Suppressor macrophage treated with lipopolysaccharide for 4 hours (primary cell): ENCODE measurements at regions not wholly inside any gene's neighbourhood (a gene's known extent, or its start where the extent isn't known, plus 50 kb on each side); places are given as distances from the start of the nearest gene placed in this dataset.

ENCODE experiments used
- DNase-seq: peaks from one replicate; pipeline ENCODE4 v3.0.0-alpha.2; 2020

DNA sequence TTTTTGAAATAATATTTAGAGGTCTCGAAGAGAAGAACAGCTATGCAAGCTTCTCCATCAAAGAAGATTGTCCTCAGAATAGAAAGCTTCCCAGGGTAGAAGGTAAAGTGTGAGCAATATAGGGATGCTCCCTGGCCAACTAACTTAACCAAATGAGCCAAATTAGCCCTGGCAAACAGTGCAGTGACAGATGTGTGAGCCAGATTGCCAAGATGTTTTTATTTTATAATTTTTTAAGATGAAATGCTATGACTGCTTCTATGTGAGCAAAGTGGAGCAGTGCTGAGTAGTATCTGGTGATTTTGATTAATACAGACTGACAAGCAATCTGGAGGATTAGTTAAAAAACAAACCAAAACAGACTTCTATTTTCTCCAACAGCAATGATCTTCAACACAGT is 202.1 kb downstream of the NOVA1 start:
- DNase-seq = no peak

DNA sequence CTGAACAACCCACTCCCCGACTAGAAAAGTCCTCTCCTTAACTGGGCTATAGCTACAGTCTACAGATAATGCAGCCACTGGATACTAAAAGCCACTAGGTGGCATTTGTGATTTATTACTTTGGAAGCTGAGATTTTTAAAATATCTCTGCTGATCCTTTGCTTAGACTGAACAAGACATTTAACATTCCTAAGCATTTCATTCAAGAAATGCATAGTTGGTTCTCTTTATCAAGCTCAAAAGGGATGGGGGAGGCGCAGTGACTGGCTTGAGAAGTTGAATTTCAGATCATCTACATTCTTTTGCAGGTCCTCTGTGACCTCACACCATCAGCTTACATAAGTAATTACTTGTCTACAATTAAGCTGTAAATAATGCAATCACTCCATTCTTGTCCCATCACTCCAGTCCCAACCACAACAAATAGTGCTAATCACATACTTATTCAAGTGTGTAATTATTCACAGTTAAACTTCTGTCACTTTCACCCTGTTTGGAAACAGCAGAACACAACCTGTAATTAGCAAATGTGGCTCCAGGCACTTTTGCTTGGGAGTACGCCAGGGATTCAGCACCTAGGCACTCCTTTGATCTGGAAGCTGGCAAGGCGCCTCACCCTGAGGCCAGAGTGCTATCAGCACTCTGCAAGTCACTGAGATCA is 203.6 kb downstream of the NOVA1 start:
- no peak for DNase-seq

DNA sequence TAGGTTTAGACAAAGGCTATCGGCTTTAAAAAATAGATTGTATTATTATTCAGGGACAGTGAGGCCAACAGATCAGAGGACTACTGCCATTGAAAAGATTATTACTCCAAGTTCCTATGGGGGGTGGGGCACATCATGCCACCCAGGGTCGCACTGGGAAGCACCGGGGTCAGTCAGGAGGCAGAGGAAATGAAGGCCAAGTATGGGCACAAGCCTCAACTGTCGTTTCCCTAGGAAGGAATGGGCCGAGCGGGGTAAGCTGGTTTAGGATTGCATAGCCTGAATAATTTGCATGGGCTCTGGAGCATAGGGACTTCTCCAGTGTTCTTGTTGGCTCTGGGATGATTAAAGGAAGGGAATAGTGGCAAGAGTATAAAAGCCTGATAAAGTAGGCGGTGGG is 205.3 kb downstream of the NOVA1 start:
- no peak for DNase-seq

DNA sequence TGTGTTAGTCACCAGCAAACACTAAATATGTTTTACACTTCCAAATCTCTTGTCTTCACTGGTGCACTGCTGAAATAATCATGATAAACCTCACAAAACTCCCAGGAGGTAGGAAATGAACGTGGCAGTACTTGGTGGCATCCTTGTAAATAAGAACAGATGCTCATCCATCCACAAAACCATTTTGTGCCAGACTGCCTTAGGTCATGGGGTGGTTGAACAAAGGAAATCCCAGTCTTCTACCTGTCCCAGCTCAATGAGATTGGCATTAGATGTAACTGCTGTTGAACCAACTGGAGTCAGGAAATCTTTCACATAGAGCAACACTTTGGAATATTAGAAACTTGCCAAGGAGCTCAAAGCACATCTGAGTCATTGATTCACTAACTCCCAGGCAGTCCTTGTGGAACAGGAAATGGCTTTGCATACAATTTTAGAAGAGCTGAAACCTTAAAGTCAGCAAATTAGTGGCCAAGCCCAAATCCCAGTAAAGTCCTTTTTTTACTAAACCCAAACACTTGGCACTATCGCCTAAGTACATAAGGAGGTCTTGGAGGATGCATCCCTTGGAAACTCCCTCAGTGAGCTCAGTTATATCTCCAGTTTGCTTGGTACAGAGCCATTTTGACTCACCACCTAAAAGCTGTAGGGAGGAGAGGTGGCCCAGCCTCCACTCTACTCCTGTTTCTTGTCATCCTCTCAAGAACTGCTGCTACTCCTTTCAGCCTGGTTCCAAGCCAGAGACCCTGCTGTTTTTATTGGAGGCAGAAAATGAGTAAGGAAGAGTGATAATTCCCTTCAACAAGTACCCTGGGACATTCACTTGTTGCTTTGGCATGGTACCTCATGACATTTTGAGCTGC is 208.0 kb downstream of the NOVA1 start:
- no peak for DNase-seq

DNA sequence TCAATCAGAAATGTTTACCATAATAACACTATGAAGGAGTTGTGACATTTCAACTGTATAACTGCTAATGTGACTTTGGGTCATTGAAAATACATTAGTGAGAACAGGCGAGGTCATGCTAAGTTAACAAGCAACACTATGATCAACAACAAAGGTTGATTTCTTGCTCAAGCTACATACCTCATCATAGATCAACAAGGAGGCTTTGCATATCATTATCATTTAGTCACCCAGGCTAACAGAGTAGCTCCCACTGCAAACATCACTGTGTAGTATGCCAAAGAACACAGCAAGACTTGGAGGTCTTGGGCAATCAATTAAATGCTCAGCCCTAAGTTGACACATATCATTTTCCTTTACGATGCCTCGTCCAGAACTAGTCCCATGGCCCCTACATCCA is 212.5 kb downstream of the NOVA1 start:
- DNase-seq = no peak

DNA sequence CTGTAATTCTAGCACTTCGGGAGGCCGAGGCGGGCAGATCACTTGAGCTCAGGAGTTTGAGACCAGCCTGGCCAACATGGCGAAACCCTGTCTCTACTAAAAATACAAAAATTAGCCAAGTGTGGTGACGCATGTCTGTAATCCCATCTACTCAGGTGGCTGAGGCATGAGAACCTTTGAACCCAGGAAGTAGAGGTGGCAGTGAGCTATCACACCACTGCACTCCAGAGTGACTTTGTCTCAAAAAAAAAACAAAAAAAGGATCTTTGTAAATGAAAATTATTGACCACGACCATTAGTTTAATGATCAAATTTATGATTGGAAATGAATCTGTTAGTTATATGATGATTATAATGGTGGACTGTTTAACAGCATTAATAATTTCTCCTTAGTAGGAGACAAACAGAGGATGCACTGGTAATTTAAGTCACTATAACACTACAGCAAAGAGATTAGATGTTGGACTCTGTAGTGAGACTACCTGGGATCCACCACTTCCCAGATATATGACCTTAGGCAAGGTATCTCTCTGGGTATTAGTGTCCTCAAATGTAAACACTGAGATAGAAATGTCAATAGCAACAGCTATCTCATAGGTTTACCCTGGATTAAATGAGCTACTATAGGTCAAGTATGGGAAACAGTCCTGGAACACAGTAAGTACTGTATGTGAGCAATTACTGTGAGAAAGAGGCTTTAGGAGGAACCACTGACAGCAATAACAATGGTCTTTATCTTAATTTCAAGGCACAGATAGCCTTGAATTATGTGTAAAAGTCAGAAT is 214.7 kb downstream of the NOVA1 start:
- DNase-seq = no peak

DNA sequence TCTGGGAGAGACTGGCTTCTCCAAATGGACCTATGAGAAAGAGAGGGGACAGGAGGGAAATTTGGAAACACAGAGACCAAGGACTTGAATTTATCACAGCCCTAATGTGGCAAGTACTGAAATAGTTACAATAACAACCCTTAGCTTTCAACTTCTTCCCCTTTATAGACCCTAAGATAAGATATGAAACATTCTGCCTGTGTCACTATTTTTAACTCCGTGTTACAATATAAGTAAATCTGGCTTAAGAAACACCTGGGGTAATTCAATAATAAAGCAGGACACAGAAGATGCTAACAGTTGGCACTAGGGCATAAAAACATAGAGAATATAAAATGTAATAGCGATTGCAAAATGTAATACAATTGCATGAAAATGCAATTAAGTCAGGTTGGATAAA is 216.4 kb downstream of the NOVA1 start:
- DNase-seq = no peak

DNA sequence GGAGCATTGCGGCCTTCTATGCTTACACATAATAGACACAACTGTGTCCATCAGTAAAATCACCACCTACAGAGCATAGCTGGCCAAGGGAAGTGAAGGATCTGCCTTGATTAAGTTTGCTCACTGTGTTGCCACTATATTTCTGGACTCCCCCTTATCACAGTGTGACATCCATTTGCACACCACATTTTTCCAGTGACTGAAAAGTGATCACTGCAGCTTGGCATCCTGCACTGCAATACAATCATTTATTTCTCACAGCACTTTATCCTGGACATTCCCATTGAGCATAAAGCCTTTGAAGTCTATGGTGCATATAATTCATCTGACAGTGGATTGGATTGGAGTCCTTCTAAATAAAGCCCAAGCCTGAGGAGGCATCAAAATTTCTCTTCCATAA is 217.2 kb downstream of the NOVA1 start:
- DNase-seq = no peak

DNA sequence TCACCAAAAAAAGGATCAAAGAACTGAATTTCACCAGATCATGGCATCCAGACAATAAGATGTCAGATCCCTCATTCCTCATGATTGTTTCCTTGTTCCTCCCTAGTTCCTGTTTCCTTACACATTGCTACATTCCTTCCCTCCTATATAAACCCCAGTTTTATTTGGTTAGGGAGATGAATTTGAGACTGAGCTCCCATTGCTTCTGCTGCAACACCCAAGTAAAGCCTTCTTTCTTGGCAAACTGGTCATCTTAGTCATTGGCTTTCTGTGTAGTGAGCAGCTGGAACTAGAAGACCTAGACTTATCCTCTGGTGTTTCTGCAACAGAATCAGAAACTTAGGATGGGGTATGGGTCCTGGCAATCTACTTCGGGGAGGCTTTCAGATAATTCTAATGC is 217.9 kb downstream of the NOVA1 start:
- DNase-seq = no peak

DNA sequence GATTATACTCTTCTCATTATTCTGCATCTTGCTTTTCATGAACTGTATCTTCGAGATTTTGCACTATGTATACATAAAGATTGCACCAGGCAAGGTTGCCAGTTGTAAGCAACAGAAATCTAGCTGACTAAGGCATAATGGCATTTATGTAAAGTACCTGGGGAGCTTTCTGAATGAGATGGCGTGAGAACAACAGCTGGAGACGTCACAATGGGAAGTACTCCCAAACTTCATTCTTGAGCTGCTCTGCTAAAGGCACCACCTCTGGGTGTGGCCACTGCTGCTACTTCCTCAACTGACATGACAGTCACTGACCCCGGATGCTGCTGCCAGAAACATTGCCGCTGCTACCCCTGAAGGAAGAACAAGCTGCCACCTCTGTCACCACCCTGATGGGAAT is 220.7 kb downstream of the NOVA1 start:
- no peak for DNase-seq

DNA sequence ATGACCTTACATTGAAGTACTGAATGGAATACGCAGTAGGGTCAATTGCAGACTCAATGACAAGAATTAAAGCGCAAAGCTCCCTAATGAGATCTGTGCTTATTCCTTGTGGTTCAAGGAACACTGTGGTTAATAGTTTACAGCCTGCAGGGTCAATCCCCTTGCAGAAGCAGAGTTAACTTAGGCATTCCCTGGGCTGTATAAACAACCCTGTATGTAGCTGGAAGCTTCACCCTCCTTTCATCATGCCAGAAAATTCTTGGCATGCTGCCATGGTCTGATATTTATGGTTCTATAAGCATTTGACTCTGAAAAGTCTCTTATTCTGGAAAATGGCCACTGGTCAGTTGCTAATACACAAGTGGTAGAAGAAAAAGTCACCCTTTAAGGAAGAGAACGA is 227.7 kb downstream of the NOVA1 start:
- no peak for DNase-seq

DNA sequence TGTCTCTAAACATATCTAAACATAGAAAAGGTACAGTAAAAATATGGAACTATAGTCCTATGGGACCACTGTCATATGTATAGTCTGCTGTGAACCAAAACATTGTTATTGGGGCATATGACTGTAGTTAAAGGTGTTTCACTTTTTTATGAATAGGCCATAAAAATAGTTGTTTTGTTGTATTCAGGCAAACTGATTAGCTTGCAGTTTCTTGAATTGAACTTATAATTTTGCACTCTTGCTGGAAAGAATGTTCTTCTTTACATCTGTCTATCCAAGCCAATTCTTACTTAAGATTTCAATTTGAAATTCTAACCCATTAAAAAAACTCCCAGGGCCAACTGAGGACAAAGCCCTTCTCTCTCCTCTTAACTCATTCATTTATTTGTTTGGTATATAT is 234.1 kb downstream of the NOVA1 start:
- no peak for DNase-seq

DNA sequence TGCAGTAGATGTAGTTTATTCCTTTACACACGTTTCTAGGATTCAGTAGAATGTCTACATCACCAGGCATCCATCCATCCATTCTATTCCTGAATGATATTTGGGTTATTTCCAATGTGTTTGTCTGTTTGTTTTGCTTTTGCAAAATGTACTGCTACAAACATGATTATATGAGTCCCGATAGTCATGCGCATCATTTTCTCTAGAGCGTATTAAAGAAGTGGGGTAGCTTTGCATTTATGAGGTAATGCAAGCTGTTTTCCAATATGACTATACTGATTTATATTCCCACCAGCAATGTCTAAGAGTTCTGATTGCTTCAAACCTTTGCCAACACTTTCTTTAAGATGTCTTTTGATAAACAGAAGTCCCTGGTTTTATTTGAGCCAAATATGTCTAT is 253.2 kb downstream of the NOVA1 start:
- no peak for DNase-seq

DNA sequence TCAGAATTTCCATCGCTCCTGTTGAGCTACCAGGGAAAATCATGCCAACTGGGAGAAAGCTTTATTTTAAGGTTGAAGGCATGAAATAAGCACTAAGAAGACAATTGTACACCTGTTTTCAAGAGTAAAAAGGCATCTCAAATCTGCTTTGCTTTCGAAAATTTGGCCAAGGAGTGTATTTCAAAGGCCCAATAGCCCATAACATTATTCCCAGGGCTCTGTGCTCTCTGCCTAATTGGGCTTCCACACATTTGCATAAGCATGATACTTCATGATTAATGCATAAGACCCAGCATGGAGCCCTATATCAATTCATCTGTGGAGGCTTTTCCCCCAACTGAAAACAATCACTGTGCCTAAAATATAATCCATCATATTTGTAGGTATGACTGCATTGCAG is 258.5 kb downstream of the NOVA1 start:
- no peak for DNase-seq

DNA sequence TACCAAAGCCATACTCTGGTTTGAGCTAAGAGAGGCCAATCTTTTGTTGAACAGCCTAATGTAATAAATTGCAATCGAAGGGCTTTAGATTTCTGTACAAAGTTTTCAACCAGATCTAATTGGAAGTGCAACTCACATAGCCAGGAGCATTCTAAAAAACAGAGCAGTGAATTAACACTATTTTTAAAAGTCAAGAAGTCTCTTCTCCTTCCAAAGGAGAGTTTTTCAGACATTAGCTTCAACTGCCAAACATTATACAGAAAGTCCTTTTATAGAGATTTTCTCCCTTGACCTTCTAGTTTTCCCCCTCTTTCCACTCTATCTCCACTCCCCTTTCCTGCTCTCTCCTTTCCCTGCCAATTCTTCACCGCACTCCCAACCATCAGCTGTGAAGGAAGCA is 259.6 kb downstream of the NOVA1 start:
- no peak for DNase-seq

DNA sequence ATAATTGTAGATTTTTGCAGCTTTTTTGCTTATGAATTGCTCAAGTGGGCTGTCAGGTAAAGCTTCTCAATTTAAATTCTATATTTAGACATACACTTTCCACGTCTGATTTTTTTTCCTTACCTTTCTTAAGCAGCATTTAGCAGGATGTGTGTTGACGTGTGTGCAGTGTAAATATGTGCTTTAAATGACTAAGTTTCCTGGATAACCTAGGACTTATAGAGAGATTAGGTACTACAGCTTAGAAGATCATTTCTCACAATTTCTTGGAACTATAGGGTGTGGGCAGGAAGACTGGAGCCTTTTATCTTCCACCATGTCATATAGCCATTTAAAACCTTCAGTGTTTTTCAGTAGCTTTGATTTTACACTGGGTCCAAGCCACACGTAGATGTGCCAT is 263.5 kb downstream of the NOVA1 start:
- no peak for DNase-seq

DNA sequence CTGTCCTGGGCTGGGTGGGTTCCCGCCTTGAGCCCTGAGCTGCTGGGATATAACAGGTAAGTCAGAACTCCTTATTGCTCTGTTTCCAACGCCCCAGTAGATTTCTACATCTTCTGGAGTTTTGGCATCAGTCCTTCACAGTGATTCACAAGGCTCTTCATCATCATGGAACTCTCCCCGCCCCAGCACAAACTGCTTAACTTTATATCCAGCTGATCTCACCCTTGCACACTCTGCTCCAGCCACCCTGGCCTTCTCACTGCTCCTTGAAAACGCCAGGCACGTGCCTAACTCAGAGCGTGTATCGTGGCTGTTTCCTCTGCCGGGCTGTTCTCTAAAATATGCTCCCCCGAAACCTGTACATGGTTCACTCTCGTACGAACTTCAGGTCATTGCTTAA is 264.9 kb downstream of the NOVA1 start:
- DNase-seq = no peak

DNA sequence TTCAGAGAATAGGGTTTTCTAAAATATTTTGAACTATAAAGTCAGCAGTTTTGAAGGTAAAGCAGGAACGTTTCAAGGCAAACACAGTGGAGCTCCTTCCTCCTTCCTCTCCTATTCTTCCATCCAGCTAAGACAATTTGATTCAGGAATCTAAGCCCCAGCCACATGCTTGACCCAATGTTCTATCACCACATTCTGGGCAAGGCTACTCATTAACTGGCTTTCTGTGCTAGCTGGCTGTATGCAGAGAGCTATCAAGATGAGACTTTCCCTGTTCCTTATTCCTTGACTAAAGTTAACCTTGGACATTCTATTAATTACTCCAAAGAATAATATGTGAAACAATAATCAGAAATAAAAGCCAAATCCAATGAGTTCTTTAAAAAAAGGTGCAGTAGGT is 266.9 kb downstream of the NOVA1 start:
- no peak for DNase-seq

DNA sequence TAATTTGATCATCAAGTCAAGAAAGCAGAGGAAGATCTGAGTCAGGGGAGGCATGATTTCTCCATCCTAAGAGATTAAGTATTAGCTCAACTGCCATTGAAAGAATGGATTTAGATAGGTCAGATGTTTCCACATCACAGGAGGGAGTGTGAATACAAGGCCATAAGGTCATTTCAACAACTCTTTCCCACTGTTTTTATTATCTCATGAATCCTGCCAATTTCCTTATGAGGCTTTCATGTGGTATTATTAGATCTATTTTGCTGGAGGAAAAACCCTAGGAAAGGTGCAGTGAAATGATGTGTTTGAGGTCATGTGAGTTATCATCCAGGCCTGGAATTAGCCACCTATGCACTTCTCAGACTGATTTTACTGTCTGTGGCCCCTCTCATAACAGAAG is 269.0 kb downstream of the NOVA1 start:
- DNase-seq = no peak

DNA sequence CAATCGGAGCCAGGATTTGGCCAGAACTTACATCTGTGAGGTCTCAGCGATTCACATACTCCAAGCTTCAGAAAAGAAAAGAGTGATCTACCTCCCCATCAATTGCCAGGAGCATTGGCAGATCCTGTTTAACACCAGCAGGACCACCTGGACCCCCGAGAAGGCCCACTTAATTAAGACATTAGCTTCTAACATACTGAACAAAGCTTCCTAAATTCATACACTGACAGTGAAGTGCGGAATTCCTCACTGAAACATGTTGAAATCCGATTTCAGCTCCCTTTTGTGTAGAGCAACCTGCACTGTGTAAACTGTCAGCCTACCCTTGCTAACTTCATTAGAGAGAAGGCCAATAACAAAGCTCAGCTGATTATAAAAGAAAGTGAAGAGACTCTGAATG is 274.0 kb downstream of the NOVA1 start:
- no peak for DNase-seq

DNA sequence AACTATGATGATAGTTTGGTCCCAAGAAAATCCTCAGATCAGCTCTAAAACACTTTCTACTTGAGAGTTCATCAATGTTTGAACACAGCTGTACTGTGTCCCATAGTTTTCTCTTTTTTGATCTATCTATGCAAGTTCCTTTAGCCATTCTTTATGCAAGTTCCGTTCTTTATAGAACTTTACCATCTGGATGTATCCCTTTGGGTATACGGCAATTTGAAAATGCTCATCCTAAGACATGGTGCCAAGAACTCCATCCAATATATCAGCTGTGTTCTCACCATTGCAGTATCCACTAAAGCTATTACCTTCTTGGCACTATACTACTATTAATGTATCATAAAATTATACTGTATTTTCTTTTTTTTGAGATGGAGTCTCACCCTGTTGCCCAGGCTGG is 276.9 kb downstream of the NOVA1 start:
- no peak for DNase-seq

DNA sequence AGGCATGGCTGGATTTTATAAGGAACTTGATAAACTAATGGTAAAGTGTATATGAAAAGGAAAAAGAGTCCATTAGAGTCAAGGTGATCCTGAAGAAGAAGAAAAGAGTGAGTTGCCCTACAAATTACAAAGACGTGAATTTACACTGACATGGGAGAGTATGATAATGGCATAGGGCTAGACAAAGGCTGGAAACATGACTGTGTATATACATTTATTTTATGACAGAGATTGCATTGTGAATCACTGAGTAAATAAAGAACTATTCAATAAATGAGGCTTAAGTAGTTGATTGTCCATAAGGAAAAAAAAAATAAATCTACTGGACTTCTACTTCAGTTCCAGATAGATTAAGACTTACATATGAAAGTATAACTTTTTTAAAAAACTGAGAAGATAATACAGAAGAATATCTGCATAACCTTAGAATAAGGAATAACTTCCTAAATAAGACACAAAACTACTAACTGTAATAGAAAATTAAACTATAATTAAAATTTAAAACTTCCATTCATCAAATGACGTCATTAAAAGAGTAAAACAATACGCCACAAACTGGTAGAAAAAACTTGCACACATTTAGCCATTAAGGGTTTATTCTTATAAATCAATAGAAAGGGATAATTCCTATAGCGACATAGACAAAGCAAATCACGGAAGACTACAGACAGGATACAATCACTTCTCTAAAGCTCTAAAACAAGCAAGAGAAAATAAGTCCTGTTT is 278.5 kb downstream of the NOVA1 start:
- no peak for DNase-seq

DNA sequence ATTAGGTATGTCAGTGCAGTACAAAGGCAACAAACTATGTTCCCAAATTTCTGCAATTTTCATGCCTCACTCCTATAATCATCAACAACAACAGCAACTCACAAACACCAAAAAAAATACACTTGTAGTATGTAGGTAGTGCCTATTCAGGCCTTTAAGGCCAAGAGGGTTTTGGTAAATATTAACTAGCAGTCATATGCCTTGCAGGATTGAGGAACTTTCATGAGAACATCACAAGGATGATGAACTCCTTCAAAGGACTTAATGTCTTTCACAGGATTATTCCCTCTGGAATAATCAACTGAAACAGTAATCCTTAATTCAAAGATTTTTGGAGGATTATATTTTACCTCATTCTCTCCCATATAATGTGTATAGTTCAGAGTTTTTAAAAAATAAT is 293.8 kb downstream of the NOVA1 start:
- DNase-seq = no peak
